MM.1S (cell line): ENCODE measurements at regions not wholly inside any gene's neighbourhood (a gene's known extent, or its start where the extent isn't known, plus 50 kb on each side); places are given as distances from the start of the nearest gene placed in this dataset.

ENCODE experiments used
- CTCF ChIP-seq: fragments of 300-600 bp; sonication (generic); IDR thresholded peaks from 2 replicates; pipeline ENCODE4 v1.5.1; 2016; ENCODE audit warnings: antibody characterized with exemption, low read length, mixed read lengths
- EZH2 ChIP-seq: fragments of 300-600 bp; sonication (generic); optimal IDR thresholded peaks from 2 replicates; pipeline ENCODE3; 2017; ENCODE audit warnings: low read depth, mild to moderate bottlenecking, antibody characterized with exemption, low read length, mixed read lengths
- EZH2phosphoT487 ChIP-seq: fragments of 300-600 bp; sonication (generic); IDR thresholded peaks from 2 replicates; pipeline ENCODE4 v1.6.1; 2018; ENCODE audit warnings: antibody characterized with exemption, low read length

- TF ChIP-seq EZH2phosphoT487 (no peak), CTCF (no peak), EZH2 (no peak)
Observed at GRCh38 chr16:82454566-82454965, 172.2 kb upstream of the CDH13 start.
